IPS DF 6.9 (cell line): ENCODE measurements at regions not wholly inside any gene's neighbourhood (a gene's known extent, or its start where the extent isn't known, plus 50 kb on each side); places are given as distances from the start of the nearest gene placed in this dataset.

Experiments
- DNase-seq: peaks from one replicate; pipeline ENCODE4 v3.0.0-alpha.2; 2013; ENCODE audit warnings: low read depth, low spot score
- H3K27ac ChIP-seq: one replicate; pipeline ENCODE4 v1.5.1; 2013; ENCODE audit warnings: low read length, control low read depth
- H3K27me3 ChIP-seq: 2 replicates; pipeline ENCODE4 v1.6.1; 2013; ENCODE audit warnings: mild to moderate bottlenecking, low read length; ENCODE audit not compliant: control insufficient read depth, insufficient read depth
- H3K36me3 ChIP-seq: 2 replicates; pipeline ENCODE4 v1.6.1; 2013; ENCODE audit warnings: low read length; ENCODE audit not compliant: control insufficient read depth, insufficient read depth
- H3K4me1 ChIP-seq: 2 replicates; pipeline ENCODE4 v1.6.1; 2013; ENCODE audit warnings: low read length; ENCODE audit not compliant: control insufficient read depth, insufficient read depth
- H3K4me3 ChIP-seq: 2 replicates; pipeline ENCODE4 v1.5.1; 2013; ENCODE audit warnings: mild to moderate bottlenecking, low read length
- H3K9me3 ChIP-seq: 2 replicates; pipeline ENCODE4 v1.6.1; 2013; ENCODE audit warnings: low read length, inconsistent platforms; ENCODE audit not compliant: control insufficient read depth, insufficient read depth
- WGBS: extraction: QIAGEN DNeasy Blood & Tissue Kit; methylation state at CpG from one replicate; pipeline ENCODE4 v1.1.7; 2013; ENCODE audit warnings: mixed read lengths, missing lambda C conversion rate; ENCODE audit not compliant: insufficient read length, insufficient coverage; 5-methylcytosine and 5-hydroxymethylcytosine counted together

DNA sequence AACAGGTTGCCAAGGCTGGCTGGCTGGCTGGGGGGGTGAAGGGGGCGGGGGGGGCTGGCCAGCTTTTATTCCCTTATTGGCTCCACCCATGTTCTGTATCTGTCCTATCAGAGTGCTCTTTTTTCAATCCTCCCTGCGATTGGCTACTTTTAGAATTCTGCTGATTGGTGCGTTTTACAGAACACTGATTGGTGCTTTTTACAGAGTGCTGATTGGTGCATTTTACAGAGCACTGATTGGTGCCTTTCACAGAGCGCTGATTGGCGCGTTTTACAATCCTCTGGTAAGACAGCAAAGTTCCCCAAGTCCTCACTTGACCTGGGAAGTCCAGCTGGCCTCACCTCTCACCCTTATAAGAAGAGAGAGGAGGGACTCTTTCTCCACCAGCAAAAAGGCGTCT, 175.9 kb downstream of the ERCC6L2 start:
- WGBS: no CpG with 5 or more reads among the region's 7 CpGs

DNA sequence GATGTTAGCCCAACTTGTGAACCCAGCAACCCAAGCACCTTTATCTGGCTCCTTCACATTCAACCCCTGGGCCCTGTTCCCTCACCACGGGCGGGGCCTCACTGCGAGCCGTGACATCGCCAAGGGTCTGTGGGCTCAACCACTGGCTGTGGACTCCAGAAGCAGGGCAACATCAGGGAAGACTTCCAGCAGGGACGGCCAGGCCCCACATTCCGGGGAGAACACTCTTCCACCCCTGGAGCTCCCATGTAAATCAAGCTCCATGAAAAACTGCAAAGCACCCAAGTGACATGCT, 175.3 kb downstream of the ERCC6L2 start:
- Histone ChIP-seq H3K4me3 (no peak overlapping the region), H3K27ac (no peak overlapping the region), H3K9me3 (no peaks in the 10 kb centered on the region), H3K27me3 (no peaks in the 10 kb centered on the region; the same call in 1 of the 2 replicates), H3K4me1 (peaks cover 3% of the 10 kb centered on the region), H3K36me3 (no peaks in the 10 kb centered on the region)
- no CpG with 5 or more reads among the region's 7 CpGs for WGBS
- DNase-seq: no peak

More for the DNA sequence above, 175.9 kb downstream of the ERCC6L2 start:
- Histone ChIP-seq H3K27me3 (no peaks in the 10 kb centered on the region; the same call in 1 of the 2 replicates), H3K4me3 (no peak overlapping the region), H3K27ac (no peak overlapping the region), H3K9me3 (no peaks in the 10 kb centered on the region), H3K36me3 (no peaks in the 10 kb centered on the region), H3K4me1 (peaks cover 3% of the 10 kb centered on the region)
- DNase-seq: no peak

DNA sequence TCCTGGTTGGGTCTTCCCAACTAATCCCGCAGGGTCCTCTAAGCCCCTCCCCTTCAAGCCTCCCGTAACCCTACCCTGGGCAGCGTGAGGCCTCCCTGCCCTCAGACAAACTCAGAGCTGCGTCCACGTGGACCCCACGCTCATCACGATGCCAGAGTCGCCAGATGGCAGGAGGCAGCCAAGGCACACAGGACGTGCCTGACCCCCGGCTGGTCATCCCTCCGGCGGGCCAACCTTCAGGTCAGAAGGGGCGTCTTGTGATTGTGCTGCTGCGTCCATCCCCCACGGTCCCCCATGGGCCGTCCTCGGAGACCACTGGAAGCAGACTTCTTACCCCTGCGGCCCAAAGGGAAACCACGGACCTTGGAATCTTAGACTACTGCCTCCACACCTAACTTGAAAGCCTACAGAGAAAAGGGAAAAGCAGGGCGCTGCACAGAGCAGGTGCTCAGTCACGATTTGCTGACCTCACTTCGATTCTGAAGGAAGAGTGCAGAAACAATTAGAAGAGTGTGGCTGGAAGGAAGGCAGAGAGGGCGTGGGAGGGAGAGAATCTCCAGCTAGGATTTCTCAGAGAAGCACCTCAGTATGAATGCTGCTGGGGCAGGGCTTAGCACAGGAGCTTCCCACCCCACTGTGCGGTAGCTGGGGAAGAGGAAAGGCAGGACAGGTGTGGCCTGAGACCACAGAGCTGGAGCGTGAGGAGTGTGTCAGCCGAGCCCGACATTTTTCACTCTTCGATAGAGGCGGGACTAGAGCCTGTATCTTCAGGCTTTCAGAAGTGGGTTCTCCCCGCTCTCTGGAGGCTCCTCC, 174.8 kb downstream of the ERCC6L2 start:
- Histone ChIP-seq H3K4me1 (peaks cover 3% of the 10 kb centered on the region), H3K27ac (no peak overlapping the region), H3K27me3 (no peaks in the 10 kb centered on the region; the same call in 1 of the 2 replicates), H3K36me3 (no peaks in the 10 kb centered on the region), H3K4me3 (no peak overlapping the region), H3K9me3 (no peaks in the 10 kb centered on the region)
- no peak for DNase-seq
- WGBS: no CpG with 5 or more reads among the region's 30 CpGs

DNA sequence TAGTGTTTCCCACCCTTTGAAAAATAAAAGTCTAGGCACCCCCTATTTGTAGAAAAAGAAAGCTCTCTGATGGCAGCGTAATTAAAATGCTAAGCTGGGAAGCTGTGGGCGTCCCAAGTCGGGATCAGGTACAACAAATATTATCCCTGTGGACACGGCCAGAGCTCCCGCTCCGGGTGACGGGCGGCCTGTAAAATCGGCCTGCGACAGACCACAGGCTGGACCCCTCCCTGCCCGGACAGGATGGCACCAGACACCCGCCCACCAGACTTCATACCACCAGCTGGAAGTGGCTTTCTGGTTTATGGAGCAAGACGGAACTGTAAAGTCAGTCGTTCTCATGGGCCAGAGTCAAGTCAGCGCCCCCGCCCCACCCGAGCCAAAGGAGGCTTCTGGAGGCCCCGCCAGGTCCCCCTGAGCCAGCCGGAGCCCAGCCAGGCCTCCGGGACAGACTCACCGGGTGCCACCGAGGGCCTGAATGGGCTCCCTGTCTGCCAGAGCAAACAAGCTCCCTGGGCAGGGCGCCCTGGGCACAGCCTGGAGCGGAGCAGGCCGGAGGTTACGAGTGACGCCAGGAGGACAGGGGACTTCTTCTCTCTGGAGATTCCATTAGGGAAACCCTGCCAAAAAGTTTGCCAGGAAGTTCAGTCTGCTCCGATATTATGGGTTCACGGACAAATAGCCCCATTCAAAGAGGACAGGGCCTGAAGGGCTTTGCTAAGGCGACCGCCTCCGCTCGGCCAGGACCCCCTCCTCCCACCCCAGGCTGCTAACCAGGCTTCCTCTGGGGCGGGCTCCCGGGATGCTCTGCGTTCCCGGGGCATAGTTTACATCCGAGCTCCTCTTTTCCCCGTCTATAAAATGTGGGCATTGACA, 173.7 kb downstream of the ERCC6L2 start:
- no peak overlapping the region for H3K4me3 ChIP-seq
- WGBS: no CpG with 5 or more reads among the region's 39 CpGs
- H3K27ac ChIP-seq: no peak overlapping the region
- H3K4me1 ChIP-seq: peaks cover 3% of the 10 kb centered on the region
- no peaks in the 10 kb centered on the region; the same call in 1 of the 2 replicates for H3K27me3 ChIP-seq
- H3K9me3 ChIP-seq: no peaks in the 10 kb centered on the region
- H3K36me3 ChIP-seq: no peaks in the 10 kb centered on the region
- DNase-seq: no peak

DNA sequence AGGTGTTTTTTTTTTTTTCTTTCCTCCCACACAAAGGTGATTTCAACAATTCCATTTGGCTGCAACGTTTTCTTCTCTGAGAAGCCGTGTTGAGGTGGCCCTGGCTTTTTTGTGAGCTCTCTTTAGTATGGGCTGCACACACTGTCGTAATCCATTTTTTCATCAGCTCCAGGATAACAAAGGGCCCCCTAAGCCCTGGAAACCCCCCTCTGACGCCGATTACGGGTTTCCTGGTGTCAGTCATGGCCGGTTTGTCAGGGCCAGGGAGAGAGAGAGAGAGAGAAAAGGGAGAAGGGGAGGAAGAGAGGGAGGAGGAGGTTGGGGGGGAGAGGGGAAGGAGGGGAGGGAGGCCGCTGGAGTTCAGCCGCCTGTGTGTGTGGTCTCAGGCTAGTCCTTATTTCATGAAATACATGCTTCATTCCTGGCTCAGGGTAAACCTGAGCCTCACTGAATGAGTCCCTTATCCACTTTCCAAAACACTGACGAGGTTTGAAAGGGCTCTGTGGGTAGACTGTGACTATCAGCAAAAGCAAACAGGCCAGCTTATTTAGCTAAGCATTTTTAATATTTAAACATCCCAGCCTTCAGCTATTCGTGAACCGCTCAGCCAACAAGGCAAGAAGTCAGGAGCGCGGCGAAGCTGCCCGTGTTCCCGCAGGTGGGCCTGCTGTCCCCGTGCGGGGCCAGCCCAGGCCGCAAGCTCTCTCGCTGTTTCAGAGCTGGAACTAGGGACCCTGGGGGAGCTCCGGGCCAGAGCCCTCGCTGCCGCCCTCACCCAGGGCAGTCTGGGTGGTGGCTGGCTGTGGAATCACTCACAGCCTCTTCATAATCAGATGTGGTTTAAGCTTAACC, 172.8 kb downstream of the ERCC6L2 start:
- H3K36me3 ChIP-seq: no peaks in the 10 kb centered on the region
- H3K27me3 ChIP-seq: no peaks in the 10 kb centered on the region; the same call in 1 of the 2 replicates
- H3K4me1 ChIP-seq: peaks cover 3% of the 10 kb centered on the region
- no peak for DNase-seq
- no peak overlapping the region for H3K4me3 ChIP-seq
- H3K9me3 ChIP-seq: no peaks in the 10 kb centered on the region
- no peak overlapping the region for H3K27ac ChIP-seq
- no CpG with 5 or more reads among the region's 24 CpGs for WGBS

DNA sequence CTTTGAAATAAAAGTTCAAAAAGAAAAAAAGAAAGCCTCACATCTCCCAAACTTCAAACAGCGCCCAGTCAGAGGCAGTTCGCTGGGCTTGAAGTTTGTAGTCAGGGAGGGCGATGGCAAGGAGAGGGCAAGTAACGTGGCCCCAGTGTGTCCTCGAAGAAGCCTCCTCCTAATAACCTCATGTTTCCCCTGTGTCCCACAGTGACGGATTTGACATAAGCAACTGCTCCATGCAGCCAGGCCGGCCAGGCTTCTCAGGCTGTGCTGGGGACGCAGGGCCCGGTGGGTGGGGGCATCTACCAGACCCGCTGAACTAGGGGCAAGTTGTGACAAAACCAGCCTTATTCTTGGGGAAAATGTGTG, 172.2 kb downstream of the ERCC6L2 start:
- H3K4me3 ChIP-seq: no peak overlapping the region

DNA sequence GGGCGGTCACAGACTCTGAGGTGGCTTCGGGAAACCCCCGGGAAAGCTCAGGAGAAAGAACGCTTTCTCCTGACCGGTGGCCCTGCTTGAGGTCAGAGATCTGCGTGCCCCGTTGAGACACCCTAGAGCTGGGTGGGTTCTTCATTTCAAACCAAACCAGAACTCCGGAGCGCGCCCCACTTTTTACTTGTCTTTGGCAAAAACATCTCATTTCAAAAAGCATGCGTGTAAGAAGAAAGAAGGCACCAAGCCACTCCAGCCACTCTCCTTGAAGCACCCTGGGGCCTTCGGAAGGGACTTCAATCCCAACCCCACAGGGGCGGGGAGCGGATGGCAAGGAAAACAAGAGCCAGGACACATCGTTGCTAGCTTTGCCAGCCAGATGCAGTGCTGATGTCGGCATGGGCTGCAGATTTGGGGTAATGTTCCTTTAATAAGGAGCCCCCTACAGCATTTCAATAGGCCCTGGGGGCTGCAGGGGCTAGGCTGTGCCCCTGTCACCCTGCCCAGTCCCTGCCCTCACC, 171.7 kb downstream of the ERCC6L2 start:
- H3K4me1 ChIP-seq: peaks cover 3% of the 10 kb centered on the region
- no peak for DNase-seq
- no peak overlapping the region for H3K4me3 ChIP-seq
- H3K27me3 ChIP-seq: no peaks in the 10 kb centered on the region; the same call in 1 of the 2 replicates
- WGBS: no CpG with 5 or more reads among the region's 16 CpGs
- no peak overlapping the region for H3K27ac ChIP-seq
- H3K36me3 ChIP-seq: no peaks in the 10 kb centered on the region
- H3K9me3 ChIP-seq: no peaks in the 10 kb centered on the region

More for the DNA sequence above, 172.2 kb downstream of the ERCC6L2 start:
- Histone ChIP-seq H3K27ac (no peak overlapping the region), H3K9me3 (no peaks in the 10 kb centered on the region), H3K4me1 (peaks cover 3% of the 10 kb centered on the region), H3K27me3 (no peaks in the 10 kb centered on the region; the same call in 1 of the 2 replicates), H3K36me3 (no peaks in the 10 kb centered on the region)
- no CpG with 5 or more reads among the region's 10 CpGs for WGBS
- DNase-seq: no peak

DNA sequence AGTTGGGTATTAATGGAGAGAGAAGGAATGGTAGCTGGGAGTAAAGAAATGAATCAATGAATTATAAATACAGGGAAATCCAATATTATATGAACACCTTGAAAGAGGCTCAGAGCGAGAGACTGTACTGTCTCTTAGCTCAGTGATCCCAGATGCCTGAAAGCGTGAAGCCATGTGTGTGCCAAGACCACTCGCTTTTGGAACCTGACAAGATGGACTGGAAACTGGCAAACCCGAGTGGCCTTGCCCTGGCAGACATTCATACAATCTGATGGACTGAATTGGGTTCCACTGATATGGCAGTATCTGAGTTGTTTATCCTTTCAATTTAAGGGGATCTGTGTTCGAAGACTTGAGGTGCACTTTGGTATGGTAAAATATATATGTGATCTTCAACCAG, 170.3 kb downstream of the ERCC6L2 start:
- H3K36me3 ChIP-seq: no peaks in the 10 kb centered on the region
- H3K4me3 ChIP-seq: no peak overlapping the region
- no CpG with 5 or more reads among the region's 5 CpGs for WGBS
- peaks cover 2% of the 10 kb centered on the region; the same call in 1 of the 2 replicates for H3K27me3 ChIP-seq
- H3K27ac ChIP-seq: no peak overlapping the region
- H3K9me3 ChIP-seq: no peaks in the 10 kb centered on the region
- no peak for DNase-seq
- H3K4me1 ChIP-seq: peaks cover 3% of the 10 kb centered on the region

DNA sequence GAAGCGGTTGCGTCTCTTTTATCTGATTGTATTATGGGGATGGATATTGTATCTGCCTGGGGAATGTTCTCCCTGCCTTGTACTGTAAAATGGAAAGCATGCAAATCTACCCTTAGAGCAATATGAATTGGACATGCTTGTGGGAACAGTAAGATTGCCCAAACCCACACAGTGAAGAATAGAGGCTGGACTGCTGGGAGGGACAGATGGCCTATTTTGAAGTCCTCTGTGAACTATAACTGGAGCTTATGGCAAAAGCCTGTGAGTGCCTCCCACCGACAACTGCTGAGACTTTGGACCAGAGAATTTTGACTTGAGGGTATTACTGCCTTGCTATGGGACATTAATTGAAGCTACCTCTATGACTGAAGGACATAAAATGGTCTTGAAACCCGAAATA, 168.9 kb downstream of the ERCC6L2 start:
- no peaks in the 10 kb centered on the region for H3K9me3 ChIP-seq
- no CpG with 5 or more reads among the region's 4 CpGs for WGBS
- H3K27ac ChIP-seq: no peak overlapping the region
- 0 out of 2 replicates have a peak, but pooled peaks cover 1% of the 10 kb centered on the region for H3K4me1 ChIP-seq
- DNase-seq: no peak
- peaks cover 2% of the 10 kb centered on the region; the same call in 1 of the 2 replicates for H3K27me3 ChIP-seq
- no peak overlapping the region for H3K4me3 ChIP-seq
- H3K36me3 ChIP-seq: no peaks in the 10 kb centered on the region
